ENCODE measurements at regions not wholly inside any gene's neighbourhood (a gene's known extent, or its start where the extent isn't known, plus 50 kb on each side); places are given as distances from the start of the nearest gene placed in this dataset.

DNA sequence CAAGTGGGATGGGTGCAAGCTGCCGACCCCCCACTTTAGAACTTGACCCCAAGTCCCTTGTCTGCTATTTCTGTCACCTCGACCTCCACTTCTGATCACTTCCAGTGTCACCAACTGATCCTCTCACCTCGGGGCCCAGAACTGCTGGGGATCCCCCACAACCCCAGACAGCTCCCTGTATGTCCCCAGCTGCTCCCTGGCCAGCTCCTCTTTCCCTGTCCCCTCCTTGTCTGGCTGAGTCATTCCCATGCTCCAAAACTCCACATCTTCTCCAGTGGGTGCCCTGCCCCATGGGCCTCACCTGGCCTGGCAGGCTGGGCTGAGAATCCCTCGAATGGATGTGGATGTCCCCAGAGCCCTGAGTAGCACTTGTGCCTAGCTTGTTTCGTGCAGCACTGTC is 154.3 kb upstream of the PCBD1 start:
- H3K27ac Mint-ChIP-seq = no peak overlapping the region
- DNase-seq = no peak
- H3K27me3 Mint-ChIP-seq (ENCODE audit: insufficient read depth) = peaks cover 49% of the 10 kb centered on the region
- no peak overlapping the region for H3K4me3 Mint-ChIP-seq
- no peaks in the 10 kb centered on the region for H3K4me1 Mint-ChIP-seq (ENCODE audit: low read depth)
- TF ChIP-seq, protein P1, sequence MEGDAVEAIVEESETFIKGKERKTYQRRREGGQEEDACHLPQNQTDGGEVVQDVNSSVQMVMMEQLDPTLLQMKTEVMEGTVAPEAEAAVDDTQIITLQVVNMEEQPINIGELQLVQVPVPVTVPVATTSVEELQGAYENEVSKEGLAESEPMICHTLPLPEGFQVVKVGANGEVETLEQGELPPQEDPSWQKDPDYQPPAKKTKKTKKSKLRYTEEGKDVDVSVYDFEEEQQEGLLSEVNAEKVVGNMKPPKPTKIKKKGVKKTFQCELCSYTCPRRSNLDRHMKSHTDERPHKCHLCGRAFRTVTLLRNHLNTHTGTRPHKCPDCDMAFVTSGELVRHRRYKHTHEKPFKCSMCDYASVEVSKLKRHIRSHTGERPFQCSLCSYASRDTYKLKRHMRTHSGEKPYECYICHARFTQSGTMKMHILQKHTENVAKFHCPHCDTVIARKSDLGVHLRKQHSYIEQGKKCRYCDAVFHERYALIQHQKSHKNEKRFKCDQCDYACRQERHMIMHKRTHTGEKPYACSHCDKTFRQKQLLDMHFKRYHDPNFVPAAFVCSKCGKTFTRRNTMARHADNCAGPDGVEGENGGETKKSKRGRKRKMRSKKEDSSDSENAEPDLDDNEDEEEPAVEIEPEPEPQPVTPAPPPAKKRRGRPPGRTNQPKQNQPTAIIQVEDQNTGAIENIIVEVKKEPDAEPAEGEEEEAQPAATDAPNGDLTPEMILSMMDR (IDR thresholded peaks at IDR 0.05) = no peak
- no peaks in the 10 kb centered on the region for H3K36me3 Mint-ChIP-seq (ENCODE audit: low read depth)
- no peaks in the 10 kb centered on the region for H3K9me3 Mint-ChIP-seq

DNA sequence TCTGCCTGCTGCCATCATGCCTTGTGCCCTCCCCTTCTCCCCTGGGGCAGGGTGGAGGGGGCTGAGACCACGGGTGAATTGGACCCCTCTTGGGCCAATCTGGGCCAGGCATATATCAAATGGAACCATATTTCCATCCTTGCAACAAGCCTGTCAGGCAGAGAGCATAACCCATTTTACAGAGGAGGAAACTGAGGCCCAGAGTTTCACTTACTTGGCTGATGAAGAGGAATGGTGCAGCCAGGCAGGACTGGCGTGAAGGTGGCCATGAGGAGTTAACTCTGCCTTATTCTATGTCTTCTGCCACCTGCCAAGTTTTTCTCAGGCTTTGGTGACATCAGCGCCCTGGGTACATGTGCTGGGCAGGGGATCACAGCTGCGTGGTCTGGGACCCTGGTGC is 155.5 kb upstream of the PCBD1 start:
- Mint-ChIP-seq H3K9me3 (no peaks in the 10 kb centered on the region), H3K27ac (no peak overlapping the region), H3K27me3 (ENCODE audit: insufficient read depth) (peaks cover 53% of the 10 kb centered on the region), H3K4me3 (no peak overlapping the region), H3K36me3 (ENCODE audit: low read depth) (no peaks in the 10 kb centered on the region), H3K4me1 (ENCODE audit: low read depth) (no peaks in the 10 kb centered on the region)
- no peak for DNase-seq
- TF ChIP-seq, protein P1 (IDR thresholded peaks at IDR 0.05) = no peak

DNA sequence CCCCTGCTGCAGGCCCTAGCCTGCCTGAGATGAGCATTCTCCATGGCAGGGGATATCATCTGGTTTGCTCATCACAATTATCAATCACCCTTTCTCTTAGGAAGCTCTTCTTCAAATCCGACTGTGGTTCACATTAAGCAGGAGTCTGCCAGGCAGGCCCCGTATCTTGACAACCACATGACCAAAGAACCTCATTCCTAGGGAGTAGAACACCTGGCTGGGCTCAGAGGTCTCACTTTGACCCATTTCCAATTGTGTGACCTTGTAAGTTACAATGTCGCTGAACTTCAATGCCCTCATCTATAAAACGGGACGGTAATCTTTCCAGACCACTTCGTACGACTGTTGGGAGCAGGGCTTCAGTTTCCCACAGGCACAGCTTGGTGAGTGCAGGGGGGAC is 156.4 kb upstream of the PCBD1 start:
- H3K4me1 Mint-ChIP-seq (ENCODE audit: low read depth) = no peaks in the 10 kb centered on the region
- no peak overlapping the region for H3K4me3 Mint-ChIP-seq
- no peaks in the 10 kb centered on the region for H3K36me3 Mint-ChIP-seq (ENCODE audit: low read depth)
- DNase-seq = no peak
- H3K27me3 Mint-ChIP-seq (ENCODE audit: insufficient read depth) = peaks cover 60% of the 10 kb centered on the region
- TF ChIP-seq, protein P1 (IDR thresholded peaks at IDR 0.05) = no peak
- no peaks in the 10 kb centered on the region for H3K9me3 Mint-ChIP-seq
- H3K27ac Mint-ChIP-seq = no peak overlapping the region

DNA sequence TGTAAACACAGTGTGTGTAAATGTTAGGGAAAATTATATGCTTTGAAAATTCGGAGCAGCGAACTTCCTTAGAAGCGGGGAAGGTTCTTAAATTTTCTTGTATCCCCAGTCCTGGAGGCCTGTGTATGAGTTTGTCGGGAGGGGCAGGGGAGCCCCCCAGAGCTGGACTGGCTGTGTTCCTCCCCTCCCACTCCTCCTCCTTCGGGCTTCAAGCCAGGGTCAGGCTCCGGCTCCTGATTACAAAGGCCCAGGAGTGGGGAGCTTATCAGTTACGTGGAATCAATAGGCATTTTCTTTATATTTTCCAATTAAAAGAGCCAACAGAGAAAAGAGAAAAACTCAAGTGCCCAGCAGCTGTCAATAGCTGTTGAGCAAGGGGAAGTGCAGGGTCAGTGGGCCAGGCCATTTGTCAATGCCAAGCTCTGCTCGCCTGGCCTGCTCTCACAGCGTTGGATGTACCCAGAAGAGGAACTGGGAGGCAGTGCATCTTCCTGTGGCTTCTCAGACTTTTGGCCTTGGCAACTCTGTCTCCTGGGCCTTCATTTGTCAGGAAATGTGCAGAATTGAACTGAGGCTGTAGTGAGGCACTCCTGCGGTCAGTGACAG is 156.9 kb upstream of the PCBD1 start:
- TF ChIP-seq, protein P1 (IDR thresholded peaks at IDR 0.05) = no peak
- Mint-ChIP-seq H3K36me3 (ENCODE audit: low read depth) (no peaks in the 10 kb centered on the region), H3K4me3 (no peak overlapping the region), H3K9me3 (no peaks in the 10 kb centered on the region), H3K4me1 (ENCODE audit: low read depth) (no peaks in the 10 kb centered on the region), H3K27me3 (ENCODE audit: insufficient read depth) (peaks cover 62% of the 10 kb centered on the region), H3K27ac (no peak overlapping the region)
- DNase-seq = no peak

DNA sequence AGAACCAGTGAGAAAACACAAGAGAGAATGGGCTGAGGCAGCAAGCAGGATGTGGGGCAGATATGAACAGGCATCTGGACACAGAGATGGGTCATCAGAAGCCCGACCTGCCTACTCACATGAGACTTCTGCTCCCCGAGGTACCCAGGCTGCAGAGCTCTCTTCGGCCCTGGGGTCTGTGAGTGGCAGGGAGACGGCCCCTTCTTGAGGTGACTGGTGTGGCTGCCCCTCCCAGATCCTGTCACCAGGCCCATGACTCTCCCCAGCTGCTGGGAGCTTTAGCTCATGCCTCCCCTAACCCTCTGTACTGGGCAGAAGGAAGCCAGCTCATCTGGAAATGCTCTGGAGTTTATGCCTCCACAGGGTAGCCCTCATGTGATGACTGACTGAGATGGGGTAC is 157.6 kb upstream of the PCBD1 start:
- peaks cover 65% of the 10 kb centered on the region for H3K27me3 Mint-ChIP-seq (ENCODE audit: insufficient read depth)
- no peaks in the 10 kb centered on the region for H3K36me3 Mint-ChIP-seq (ENCODE audit: low read depth)
- TF ChIP-seq, protein P1 (IDR thresholded peaks at IDR 0.05) = no peak

DNA sequence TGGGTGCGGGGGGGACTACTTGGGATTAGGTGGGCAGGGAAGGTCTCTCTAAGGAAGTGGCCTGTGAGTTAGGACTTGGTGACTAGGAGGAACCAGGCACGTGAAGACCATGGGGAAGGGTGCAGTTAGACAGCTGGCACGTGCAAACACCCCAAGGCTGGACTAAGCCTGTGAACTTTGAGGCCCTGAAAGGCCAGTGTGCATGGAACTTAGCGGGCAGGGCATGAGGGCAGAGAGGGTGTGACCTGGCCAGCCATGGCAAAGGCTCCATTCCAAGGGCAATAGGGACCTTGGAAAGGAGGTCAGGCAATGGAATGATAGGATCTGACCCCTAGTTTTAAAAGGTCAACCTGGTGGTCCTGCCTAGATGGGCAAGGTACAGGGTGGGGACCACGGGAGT is 158.4 kb upstream of the PCBD1 start:
- Mint-ChIP-seq H3K27ac (no peak overlapping the region), H3K9me3 (no peaks in the 10 kb centered on the region), H3K27me3 (ENCODE audit: insufficient read depth) (peaks cover 64% of the 10 kb centered on the region), H3K4me3 (no peak overlapping the region), H3K36me3 (ENCODE audit: low read depth) (no peaks in the 10 kb centered on the region), H3K4me1 (ENCODE audit: low read depth) (no peaks in the 10 kb centered on the region)
- no peak for DNase-seq
- TF ChIP-seq, protein P1 (IDR thresholded peaks at IDR 0.05) = no peak

More for the DNA sequence above, 157.6 kb upstream of the PCBD1 start:
- H3K4me1 Mint-ChIP-seq (ENCODE audit: low read depth) = no peaks in the 10 kb centered on the region
- no peak overlapping the region for H3K27ac Mint-ChIP-seq
- H3K4me3 Mint-ChIP-seq = no peak overlapping the region
- DNase-seq = no peak
- no peaks in the 10 kb centered on the region for H3K9me3 Mint-ChIP-seq

Data from HFFc6 (cell line).